CD1c-positive myeloid dendritic cell (primary cell): ENCODE measurements at regions not wholly inside any gene's neighbourhood (a gene's known extent, or its start where the extent isn't known, plus 50 kb on each side); places are given as distances from the start of the nearest gene placed in this dataset.

Experiments
- DNase-seq: peaks from one replicate; pipeline ENCODE4 v3.0.0-alpha.2; 2016; ENCODE audit errors: extremely low spot score

DNA sequence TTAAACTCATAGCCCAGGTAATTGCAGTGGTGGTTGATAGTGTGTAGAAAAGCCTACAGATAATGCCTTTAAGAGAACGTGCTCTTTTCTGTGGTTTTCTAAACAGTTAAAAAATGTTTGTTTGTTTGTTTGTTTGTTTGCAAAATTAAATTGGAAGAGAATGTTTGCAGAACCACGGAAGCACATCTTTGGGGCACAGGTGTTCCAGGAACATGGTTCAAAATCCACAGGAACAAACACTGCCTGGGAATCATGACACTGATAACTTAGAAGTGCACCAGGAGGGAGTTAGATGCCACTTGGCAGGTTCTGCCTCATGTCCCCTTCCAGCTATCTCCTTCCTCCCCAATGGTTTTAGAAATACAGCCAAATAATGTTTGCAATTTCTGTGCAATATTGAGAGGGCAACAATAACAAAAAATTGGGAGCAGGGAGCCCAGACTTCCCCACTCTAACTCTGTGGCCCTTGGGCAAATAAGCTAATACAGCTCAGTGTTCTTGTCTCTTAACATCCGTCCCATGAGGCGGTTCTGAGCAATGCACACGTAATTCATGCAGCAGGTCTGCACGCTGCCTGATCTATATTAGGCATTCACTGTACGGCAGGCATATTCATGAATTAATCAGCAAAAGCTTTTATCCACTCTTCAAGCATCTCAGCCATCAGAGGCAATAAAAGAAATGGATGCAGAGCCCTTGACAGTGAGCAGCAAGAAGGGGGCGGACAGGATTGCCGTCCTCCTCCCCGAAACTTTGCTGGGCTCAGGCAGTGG lies 274.3 kb upstream of the FOXQ1 start:
- DNase-seq = no peak

DNA sequence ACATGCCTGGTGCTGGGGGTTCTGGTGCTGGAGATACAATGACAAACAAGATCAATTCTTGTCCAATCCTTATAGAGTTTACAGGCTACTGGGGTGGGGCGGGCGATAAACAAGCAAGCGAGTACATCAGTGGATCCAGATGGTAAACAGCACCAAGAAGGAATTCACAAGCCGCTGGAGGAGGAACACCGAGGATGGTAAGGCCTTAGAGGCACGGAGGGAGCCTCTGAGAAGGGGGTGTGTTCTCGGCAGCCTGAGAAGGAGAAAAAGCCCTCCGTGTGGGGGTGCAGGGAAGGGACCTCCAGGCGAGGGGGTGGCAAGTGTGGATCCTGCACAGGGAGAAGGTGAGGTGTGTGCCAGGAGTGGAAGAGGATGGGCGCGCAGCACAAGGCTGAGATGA lies 276.5 kb upstream of the FOXQ1 start:
- no peak for DNase-seq

DNA sequence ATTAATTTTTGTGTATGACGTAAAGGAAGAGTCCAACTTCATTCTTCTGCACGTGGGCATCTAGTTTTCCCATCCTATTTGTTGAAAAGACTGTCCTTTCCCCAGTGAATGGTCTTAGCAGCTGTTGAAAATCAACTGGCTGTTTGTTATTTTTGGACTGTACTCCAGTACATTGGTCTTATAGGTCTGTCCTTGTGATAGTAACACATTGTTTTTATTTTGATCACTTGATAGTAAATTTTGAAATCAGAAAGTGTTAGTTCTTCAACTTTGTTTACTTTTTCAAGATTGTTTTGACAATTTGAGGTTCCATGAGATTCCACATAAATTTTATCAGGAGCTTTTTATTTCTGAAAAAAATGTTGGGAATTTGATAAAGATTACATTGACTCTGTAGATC lies 280.2 kb upstream of the FOXQ1 start:
- DNase-seq = no peak

DNA sequence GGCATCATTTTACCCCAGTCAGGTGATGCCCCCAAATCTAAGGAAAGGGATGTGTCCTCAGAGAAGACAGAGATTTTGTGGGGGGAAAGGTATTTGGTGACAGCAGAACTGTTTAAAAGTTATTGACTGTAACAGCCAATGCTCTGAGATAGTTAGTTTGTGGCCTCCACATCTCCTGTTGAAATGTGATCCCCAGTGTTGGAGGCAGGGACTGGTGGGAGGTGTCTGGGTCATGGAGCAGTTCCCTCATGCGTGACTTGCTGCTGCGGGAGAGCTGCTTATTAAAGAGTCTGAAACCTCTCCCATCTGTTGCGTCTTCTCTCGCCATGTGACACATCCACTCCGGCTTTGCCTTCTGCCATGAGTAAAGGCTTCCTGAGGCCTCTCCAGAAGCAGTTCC lies 282.8 kb upstream of the FOXQ1 start:
- no peak for DNase-seq

DNA sequence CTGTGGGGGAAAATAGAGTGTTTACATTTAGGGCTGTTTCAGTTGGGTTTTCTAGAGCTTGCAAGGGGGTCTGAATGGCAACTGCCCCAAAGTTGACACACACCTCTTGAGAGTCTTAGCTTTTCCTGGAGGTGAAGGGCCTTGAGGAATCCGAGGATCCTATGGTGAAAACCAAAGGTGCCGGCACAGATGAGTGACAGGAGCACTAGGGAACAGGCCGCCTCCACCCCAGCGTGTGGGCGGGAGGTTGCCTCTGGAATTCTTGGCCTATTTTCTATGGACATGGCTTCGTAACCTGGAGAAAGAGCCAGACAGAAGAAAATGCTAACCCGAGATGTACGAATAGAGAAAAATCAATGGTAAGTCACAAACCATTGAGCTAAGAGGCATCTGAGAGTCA lies 283.2 kb upstream of the FOXQ1 start:
- DNase-seq = no peak

DNA sequence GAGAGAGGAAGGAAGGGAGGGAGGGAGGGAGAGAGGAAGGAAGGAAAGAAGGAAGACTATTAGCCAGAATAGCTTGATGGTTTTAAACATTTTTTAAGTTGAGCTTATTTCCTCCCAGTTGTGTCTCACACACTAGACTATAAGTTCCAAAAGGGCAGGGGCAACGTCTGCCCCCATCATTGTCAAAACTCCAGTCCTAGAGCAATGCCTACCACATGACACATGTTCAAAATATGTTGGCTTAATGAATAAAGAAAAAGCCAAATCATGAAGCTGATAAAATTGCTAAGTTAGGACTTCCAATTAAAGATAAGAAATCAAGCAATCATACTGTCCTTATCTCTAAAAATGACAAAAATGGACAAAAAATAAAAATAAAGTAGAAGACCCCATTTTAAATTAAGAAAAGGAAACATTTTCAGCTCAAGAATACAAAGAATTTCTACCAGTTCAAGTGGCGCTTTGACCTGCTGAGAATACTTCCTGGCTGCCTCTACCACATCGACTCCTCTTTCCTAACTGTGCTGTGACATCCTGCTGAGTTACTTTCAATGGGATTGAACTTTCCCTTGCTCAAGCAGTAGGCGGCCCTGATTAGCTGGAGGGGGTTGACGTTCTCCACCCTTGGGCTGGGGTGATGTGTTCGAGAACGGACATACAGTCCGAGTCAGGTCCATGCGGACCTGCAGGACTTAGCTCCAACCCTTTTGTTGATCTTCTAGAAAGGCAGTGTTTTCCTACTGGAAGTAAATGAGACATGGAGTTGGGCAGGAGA lies 283.9 kb upstream of the FOXQ1 start:
- DNase-seq = no peak

DNA sequence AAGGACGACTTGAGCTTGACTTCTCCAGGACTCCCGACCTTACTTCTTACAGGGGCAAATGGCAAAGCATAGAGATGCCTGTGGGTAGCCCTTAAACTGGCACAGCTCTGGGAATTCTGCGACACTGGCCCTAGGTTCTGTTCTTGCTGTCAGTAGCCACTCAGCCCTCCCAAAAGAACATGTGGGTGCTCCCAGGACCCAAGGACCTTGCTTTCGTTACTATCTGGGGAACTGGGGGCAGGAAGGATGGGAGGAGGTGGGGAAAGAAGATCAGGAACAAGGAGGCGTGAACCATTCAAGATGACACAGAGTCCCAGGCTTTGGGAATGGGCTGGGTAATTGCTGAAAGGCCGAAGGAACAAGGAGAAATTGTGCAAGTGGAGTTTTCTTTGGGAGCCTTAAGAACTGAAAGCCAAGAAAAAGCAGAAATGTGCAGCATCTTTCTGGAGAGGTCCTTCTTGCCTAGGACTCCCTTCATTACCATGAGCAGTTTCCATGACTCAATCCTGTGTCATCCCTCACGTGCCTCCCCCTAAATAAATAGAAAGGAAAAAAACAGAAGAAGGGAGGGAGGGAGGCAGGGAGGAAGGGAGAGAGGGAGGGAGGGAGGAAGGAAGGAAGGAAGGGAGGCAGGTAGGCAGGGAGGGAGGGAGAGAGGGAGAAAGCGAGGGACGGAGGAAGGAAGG lies 284.6 kb upstream of the FOXQ1 start:
- no peak for DNase-seq

DNA sequence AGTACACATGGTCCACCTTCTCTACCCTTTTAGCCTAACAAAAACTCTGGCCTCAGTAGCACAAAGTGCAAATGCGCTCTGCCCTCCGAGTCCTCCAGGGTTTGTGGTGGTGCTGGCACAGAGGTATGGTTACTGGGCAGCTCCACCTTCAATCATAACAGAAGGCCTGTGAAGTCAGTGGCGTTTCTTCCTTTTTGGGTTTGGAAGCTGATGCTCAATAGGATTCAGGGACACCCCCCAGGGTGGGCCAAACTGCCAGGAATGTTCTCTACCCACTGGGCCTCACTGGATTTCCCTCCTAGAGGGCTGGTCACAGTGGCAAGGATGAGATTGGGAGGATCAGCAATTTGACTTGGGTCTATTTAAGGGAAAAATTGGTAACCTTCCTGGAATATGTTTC lies 286.1 kb upstream of the FOXQ1 start:
- no peak for DNase-seq

DNA sequence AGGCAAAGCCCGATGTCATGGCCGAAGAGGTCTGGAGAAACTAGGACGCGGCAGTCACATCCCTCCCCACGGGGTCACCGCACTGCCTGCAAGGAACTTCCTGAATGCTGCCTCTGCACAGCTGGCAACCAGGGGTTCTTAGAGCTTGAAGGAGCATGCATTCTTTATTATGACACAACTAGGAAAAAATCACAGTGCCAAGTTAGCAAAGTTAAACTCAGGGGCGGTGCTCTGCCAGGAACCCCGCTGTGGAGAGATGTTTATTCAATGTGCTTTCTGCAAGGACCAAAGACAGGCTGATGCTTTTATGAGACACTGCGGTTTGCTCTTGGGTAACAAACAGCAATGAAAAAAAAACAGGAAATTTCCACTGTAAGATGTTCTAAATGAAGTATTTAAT lies 287.3 kb upstream of the FOXQ1 start:
- DNase-seq = no peak

DNA sequence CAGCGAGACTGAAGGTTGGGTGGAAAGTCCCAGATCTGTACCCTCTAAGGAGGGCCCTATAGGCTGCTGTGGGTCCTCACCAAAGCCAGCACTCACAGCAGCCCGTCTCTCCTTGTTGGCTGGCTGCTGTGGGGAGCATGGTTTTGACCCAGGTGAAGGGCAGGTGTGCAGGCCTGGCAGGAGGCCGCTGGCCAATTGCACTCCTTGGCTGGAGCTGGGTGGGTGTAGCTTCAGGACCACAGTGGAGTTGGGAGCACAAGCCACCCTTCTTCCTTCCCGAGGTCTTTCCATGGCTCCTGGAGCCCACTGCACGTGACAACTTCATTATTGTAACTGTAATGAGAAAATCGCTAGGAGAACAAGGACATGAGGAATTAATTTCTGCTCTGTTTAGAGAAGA lies 287.7 kb upstream of the FOXQ1 start:
- no peak for DNase-seq

DNA sequence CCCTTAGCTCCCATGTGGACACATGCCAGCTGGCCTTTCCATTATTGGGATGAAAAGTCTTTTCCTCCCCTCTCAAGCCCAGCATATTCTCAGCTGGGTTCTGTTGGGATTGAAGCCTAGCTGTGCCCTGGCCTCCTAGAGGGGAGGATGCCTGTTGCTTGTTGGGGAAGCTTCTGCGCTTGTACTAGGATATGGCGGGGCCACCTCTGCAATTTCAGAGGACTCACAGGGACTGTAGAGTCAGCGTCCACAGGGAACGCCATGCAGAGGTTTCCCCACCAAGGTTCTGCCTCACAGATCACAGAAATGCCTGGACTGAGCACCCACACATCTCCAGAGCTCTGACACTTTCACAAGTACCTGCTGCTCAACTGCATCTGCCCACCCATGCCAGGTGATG lies 288.7 kb upstream of the FOXQ1 start:
- DNase-seq = no peak

DNA sequence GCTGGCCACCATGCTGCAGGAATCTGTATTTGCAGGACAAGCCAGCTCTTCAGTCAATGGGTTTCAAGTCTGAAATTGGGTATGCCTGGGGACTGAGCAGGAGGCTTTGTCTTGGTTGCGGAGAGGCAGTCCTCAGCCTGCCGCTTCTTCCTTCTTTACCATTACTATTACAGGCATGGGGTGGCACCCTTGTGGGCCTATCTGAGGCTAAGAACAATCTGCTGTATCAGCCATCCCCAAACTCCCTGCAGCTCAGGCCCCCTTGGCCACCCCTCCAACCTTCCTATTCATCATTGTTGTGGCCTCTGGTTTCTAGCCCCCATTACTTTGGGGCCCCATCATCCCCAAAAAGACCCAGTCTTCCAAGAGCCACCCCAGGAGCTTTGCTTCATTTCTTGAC lies 289.2 kb upstream of the FOXQ1 start:
- DNase-seq = no peak

DNA sequence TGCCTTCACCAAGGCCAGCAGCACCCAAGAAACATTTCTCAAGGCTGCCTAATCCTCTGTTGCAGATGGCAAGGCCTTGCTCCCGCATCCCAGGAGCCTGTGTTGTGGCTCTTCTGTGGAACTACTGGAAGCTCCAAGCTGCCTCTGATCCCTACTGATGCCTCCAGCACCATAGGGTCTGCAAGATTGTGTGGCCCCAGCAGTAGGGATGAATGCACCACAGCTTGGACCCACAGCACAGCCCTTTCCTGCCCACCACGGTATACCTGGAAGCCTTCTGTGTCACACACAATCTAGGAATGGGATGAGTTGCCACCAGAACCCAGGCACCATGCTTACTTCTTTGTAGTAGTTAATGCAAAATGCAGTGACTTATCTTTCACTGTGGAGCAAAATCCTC lies 291.1 kb upstream of the FOXQ1 start:
- no peak for DNase-seq

DNA sequence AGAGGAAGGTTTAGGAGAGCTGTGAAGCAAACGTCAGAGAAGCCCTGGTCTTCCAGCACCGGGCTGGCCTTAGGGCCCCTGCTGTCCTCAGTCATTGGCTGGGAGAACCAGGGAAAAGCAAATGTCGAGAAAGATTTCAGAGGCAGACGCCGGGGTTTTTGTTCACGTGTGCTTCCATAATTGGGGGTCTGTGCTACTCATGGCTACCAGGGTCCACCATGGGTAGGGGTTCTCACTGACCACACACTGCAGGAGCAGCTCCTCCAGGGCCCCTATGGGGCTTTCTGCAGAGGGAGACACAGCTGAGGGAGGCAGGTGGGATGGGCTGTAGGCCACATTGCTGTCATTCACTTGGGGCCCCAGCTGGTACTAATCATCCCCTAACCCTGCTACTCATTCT lies 291.8 kb upstream of the FOXQ1 start:
- DNase-seq = no peak

DNA sequence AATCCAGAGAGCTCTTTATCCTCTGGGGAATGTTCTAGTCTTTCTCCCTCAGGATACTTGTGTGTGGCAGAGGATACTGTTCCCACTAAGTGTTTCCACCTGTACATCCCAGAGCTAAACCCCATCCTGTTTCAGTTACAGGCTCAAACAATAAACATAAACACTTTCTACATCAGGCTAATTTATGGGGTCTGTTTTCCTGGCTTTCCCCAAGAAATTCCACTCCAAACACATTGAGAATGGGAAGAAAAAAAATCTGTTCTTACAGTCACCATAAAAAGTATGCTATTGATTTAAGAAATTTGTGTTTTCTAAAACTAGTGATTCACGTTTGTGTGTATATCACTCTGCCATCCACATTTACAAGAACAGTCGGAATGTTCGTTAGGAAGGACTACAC lies 293.9 kb upstream of the FOXQ1 start:
- DNase-seq = no peak

DNA sequence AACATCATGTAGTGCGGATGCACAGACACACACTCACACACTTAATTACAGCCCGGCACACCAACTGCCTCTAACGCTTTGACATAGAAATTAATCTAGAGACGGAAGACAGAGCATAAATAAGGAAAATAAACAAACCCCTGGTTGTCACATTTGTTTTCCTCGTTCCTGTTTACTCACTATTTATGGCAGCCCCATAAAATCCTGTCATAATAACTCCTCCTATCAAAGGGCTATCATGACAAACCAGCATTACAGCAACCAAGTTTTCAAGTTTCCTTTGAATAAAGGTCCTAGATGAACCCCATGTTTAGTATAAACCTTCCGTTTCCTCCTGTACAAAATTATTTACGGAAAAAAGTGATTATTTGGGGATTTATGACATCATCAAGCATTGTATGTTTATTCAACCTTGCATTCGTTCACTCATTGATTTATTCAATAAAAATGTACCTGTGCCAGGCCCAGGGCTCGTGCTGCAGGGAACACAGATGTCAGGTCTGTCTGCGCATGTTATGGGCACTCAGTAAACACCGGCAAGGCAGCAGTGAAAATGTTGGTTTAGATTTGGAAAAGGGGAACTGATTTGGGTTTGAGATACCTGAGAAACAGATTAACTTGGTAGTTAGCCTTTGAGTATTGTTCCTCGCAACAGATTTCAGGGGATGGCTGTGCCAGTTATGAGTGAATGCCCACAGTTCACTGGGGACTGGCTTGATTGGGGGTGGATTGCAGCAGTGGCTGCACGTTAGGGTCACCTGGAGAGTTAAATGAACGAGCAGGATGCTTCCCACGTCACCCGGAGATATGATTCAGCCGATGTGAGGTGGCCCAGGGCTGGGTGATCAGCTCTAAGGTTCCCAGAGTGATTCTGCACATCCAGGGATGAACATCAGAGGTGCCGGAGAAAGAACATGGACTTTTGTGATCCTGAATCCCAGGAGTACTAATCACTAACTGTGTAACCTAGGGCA lies 295.3 kb upstream of the FOXQ1 start:
- DNase-seq = no peak

DNA sequence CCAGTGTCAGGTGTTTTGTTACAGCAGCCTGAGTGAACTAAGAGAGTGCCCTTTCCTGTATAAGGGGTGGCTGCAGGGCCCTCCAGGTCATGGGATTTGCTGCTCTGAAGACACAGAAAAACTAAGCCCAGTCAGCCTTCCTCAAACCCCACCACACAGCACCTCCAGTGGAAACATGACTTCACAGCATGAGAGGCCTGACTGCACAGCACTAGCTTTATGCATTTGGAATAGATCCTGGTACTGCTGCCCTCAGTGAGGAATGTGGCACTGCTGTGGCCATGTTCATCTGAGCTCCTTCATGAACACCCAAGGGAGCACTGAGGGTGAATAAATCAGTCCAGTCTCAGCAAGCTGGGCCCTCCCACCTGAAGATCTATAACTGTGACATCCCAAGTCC lies 296.1 kb upstream of the FOXQ1 start:
- DNase-seq = no peak

DNA sequence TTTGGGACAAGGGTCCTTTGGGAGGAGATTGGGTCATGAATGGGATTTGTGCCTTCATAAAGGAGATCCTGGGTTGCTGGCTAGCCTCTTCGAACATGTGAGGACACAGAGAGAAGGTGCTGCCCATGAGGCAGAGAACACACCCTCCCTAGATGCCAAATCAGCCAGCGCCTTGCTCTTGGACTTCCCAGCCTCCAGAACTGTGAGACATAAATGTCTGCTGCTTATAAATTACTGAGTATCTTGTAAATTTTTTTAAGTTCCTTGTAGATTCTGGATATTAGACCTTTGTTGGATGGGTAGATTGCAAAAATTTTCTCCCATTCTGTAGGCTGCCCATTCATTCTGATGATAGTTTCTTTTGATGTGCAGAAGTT lies 297.5 kb upstream of the FOXQ1 start:
- DNase-seq = no peak

DNA sequence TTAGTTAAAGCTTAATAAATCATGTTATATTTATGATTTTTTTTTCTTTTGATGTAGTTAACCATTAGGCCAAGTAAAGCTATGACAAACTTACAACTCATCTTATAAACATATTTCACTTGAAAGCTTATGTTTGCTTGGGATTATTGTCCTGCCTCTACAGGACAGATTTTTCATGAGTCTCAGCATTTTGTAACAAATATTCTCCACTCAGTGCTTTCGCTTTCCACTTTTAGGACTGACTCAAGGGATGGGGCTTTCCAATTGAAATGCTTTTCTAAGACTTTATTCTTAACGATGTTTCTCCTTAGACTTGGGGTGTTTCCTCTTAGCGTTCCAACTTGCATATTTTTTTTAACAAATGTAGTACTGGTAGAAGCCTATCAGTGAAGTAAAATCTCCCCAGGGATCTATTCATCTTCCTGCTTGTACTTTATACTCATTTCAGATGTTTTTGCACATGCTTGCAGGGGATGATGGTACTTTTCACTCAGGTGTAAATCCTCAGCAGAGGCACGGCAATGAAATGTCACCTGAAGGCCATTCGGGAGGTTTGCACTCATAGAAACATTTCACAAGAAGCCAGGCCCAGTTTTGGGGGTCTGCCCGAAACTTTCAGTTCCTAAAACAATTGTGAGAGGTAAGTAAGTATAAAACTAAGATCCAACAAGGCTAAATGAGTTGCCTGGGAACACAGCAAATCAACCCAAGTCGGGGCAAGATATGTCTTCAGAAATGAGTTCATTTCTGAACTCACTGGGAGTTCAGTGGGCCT lies 298.1 kb upstream of the FOXQ1 start:
- DNase-seq = no peak

DNA sequence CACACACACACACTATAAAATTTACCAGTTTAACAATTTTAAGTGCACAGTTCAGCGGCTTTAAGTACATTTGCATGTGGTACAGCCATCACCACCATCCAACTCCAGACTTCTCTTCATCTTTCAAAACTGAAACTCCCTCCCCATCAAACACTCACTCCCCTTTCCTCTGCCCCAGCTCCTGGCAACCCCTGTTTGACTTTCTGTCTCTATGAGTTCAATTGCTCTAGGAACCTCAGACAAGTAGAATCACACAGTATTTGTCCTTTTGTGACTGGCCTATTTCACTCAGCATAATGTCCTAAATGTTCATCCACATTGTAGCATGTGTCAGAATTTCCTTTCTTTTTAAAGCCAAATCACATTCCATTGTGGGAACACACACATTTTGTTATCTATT lies 302.8 kb upstream of the FOXQ1 start:
- DNase-seq = no peak

DNA sequence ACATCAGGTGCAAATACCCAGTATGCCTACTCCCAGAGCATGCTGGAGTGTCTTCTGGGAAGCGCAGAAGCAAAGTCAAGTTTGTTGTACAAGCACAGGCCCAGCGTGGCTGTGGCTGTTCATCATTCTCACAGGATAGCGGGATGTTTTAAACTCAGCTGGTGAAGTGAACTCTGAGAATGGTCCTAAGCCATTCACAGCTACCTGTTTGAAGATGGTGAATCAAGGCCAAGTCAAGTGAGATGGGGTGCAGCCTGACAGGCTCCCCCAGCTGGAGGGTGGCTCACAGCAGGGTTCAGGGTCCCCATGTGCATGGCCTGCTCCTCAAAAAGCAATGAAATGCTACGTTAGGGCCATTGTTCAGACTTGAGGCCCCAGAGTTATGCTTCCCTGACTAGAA lies 304.7 kb upstream of the FOXQ1 start:
- DNase-seq = no peak
